Peyer's patch (tissue), 4 donors: ENCODE measurements at regions not wholly inside any gene's neighbourhood (a gene's known extent, or its start where the extent isn't known, plus 50 kb on each side); places are given as distances from the start of the nearest gene placed in this dataset.

Experiments used
- DNase-seq, 3 donors: peaks; one replicate each; pipeline ENCODE4 v3.0.0-alpha.2; 2017 to 2019
- H3K27ac ChIP-seq, 4 donors: fragments of 200-600 bp; sonication (generic); one replicate each; pipeline ENCODE4 v1.5.1; 2016 to 2019
- H3K27me3 ChIP-seq, 2 donors: fragments of 200-600 bp; sonication (generic); one replicate each; pipeline ENCODE4 v1.5.1; 2019
- H3K36me3 ChIP-seq, 3 donors: fragments of 200-600 bp; sonication (generic); one replicate each; pipeline ENCODE4 v1.5.1; 2016 to 2019
- H3K4me1 ChIP-seq, 4 donors: fragments of 200-600 bp; sonication (generic); one replicate each; pipeline ENCODE4 v1.5.1; 2016 to 2019
- H3K4me3 ChIP-seq, 4 donors: fragments of 200-600 bp; sonication (generic); 1 replicate in 3 of 4; 2 replicates in 1 of 4; pipeline ENCODE4 v1.5.1; 2016 to 2019; ENCODE audit warnings: mild to moderate bottlenecking in 1 of 4
- H3K9me3 ChIP-seq, 4 donors: fragments of 200-600 bp; sonication (generic); one replicate each; pipeline ENCODE4 v1.5.1; 2016 to 2019; ENCODE audit warnings: mild to moderate bottlenecking in 1 of 4
- CTCF ChIP-seq, 6 experiments: fragments of 450-650 bp in 4 of 6; fragments of 200-600 bp in 2 of 6; sonication (generic) in 1 of 6; IDR thresholded peaks; one replicate each; pipeline ENCODE4 v1.5.1; 2017 to 2019; ENCODE audit warnings: antibody characterized with exemption in 6 of 6, mild to moderate bottlenecking in 3 of 6, moderate library complexity in 1 of 6
- POLR2A ChIP-seq, 2 donors: fragments of 450-650 bp; IDR thresholded peaks; one replicate each; pipeline ENCODE4 v1.5.1; 2017; ENCODE audit warnings: antibody characterized with exemption in 2 of 2, mild to moderate bottlenecking in 2 of 2, moderate library complexity in 2 of 2

- Histone ChIP-seq H3K27me3 (no peaks in the 10 kb centered on the region), H3K27ac (no peak overlapping the region), H3K4me1 (no peaks in the 10 kb centered on the region), H3K36me3 (no peaks in the 10 kb centered on the region), H3K9me3 (no peaks in the 10 kb centered on the region), H3K4me3 (no peak overlapping the region)
- TF ChIP-seq POLR2A (IDR thresholded peaks at IDR 0.05) (no peak), CTCF (IDR thresholded peaks at IDR 0.05) (no peak)
- no peak for DNase-seq
Observed at GRCh38 chr20:6245436-6245835, 122.6 kb upstream of the FERMT1 start.

DNA sequence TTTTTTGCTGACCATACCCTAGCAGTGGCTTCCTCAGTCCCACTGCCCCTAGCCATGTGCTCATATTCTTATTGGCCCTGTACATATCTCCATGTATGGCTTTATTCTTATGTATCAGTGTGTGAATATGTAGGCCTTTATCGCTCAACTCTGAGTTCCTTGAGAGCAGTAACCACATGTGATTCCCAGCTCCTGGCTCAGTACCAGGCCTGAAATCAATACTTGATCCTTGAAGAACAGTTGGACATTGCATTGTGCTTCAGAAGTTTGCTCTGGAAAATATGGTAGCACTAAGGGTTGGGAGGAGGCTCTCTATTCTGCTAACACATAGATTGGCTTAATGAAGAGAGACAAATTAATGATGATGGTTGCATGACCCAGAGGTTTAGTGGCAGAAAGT is 118.8 kb upstream of the FERMT1 start:
- no peak for TF ChIP-seq POLR2A (IDR thresholded peaks at IDR 0.05)
- TF ChIP-seq CTCF (IDR thresholded peaks at IDR 0.05): no peak
- Histone ChIP-seq H3K27ac (no peak overlapping the region), H3K4me1 (no peaks in the 10 kb centered on the region), H3K27me3 (no peaks in the 10 kb centered on the region), H3K4me3 (no peak overlapping the region), H3K9me3 (no peaks in the 10 kb centered on the region), H3K36me3 (no peaks in the 10 kb centered on the region)
- DNase-seq: no peak

DNA sequence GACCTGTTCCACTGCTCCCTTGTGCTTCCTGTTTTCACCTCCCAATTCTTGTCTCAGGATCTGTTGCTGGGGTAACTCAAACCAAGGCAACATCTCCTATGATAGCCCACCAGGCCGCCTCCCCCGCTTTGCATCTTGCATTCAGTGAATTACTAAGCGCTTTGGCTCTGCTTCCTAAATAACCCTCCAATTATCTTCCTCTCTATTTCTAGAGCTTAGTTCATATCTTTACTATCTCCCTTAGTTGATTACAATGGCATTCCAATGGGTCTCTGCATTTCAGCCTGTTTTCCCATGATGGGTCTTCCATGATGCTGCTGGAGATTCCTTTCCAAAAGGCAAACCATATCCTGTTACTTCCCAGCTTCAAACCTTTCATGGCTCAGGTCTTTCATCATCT is 117.2 kb upstream of the FERMT1 start:
- Histone ChIP-seq H3K27ac (no peak overlapping the region), H3K36me3 (no peaks in the 10 kb centered on the region), H3K27me3 (no peaks in the 10 kb centered on the region), H3K4me3 (no peak overlapping the region), H3K9me3 (no peaks in the 10 kb centered on the region), H3K4me1 (no peaks in the 10 kb centered on the region)
- TF ChIP-seq POLR2A (IDR thresholded peaks at IDR 0.05) (no peak), CTCF (IDR thresholded peaks at IDR 0.05) (no peak)
- no peak for DNase-seq

GRCh38 chr20:6238421-6238820 is 115.6 kb upstream of the FERMT1 start:
- Histone ChIP-seq H3K36me3 (no peaks in the 10 kb centered on the region), H3K4me1 (no peaks in the 10 kb centered on the region), H3K27me3 (no peaks in the 10 kb centered on the region), H3K27ac (no peak overlapping the region), H3K9me3 (no peaks in the 10 kb centered on the region), H3K4me3 (no peak overlapping the region)
- no peak for TF ChIP-seq CTCF (IDR thresholded peaks at IDR 0.05)
- no peak for TF ChIP-seq POLR2A (IDR thresholded peaks at IDR 0.05)
- DNase-seq: no peak

- Histone ChIP-seq H3K4me3 (no peak overlapping the region), H3K36me3 (no peaks in the 10 kb centered on the region), H3K4me1 (no peaks in the 10 kb centered on the region), H3K9me3 (no peaks in the 10 kb centered on the region), H3K27me3 (no peaks in the 10 kb centered on the region), H3K27ac (no peak overlapping the region)
- DNase-seq: no peak
- no peak for TF ChIP-seq POLR2A (IDR thresholded peaks at IDR 0.05)
- no peak for TF ChIP-seq CTCF (IDR thresholded peaks at IDR 0.05)
Observed at GRCh38 chr20:6235510-6235909, 112.7 kb upstream of the FERMT1 start.

GRCh38 chr20:6232436-6232835 is 109.6 kb upstream of the FERMT1 start:
- TF ChIP-seq POLR2A (IDR thresholded peaks at IDR 0.05) (no peak), CTCF (IDR thresholded peaks at IDR 0.05) (no peak)
- no peak for DNase-seq
- H3K4me1 ChIP-seq: no peaks in the 10 kb centered on the region
- H3K9me3 ChIP-seq: no peaks in the 10 kb centered on the region
- no peaks in the 10 kb centered on the region for H3K36me3 ChIP-seq
- no peak overlapping the region for H3K27ac ChIP-seq
- H3K4me3 ChIP-seq: no peak overlapping the region
- no peaks in the 10 kb centered on the region for H3K27me3 ChIP-seq
